GM20000 (cell line): ENCODE measurements at regions not wholly inside any gene's neighbourhood (a gene's known extent, or its start where the extent isn't known, plus 50 kb on each side); places are given as distances from the start of the nearest gene placed in this dataset.
A peak's percentile ranks its signal among the peaks of the same experiment; 100 is the strongest.

ENCODE experiments used
- DNase-seq: peaks from one replicate; pipeline ENCODE4 v3.0.0; 2012; ENCODE audit warnings: low spot score
- TF ChIP-seq, protein P1 (sequence below): IDR thresholded peaks from 2 replicates; pipeline ENCODE4 v1.5.1; 2012; ENCODE audit warnings: mild to moderate bottlenecking, control low read depth; ENCODE audit errors: extremely low read depth, missing control alignments

- TF ChIP-seq, protein P1, sequence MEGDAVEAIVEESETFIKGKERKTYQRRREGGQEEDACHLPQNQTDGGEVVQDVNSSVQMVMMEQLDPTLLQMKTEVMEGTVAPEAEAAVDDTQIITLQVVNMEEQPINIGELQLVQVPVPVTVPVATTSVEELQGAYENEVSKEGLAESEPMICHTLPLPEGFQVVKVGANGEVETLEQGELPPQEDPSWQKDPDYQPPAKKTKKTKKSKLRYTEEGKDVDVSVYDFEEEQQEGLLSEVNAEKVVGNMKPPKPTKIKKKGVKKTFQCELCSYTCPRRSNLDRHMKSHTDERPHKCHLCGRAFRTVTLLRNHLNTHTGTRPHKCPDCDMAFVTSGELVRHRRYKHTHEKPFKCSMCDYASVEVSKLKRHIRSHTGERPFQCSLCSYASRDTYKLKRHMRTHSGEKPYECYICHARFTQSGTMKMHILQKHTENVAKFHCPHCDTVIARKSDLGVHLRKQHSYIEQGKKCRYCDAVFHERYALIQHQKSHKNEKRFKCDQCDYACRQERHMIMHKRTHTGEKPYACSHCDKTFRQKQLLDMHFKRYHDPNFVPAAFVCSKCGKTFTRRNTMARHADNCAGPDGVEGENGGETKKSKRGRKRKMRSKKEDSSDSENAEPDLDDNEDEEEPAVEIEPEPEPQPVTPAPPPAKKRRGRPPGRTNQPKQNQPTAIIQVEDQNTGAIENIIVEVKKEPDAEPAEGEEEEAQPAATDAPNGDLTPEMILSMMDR, result no peak
- DNase-seq, result no peak
These were observed 123.4 kb downstream of the TLE3 start for GRCh38 chr15:69974321-69974720.

DNA sequence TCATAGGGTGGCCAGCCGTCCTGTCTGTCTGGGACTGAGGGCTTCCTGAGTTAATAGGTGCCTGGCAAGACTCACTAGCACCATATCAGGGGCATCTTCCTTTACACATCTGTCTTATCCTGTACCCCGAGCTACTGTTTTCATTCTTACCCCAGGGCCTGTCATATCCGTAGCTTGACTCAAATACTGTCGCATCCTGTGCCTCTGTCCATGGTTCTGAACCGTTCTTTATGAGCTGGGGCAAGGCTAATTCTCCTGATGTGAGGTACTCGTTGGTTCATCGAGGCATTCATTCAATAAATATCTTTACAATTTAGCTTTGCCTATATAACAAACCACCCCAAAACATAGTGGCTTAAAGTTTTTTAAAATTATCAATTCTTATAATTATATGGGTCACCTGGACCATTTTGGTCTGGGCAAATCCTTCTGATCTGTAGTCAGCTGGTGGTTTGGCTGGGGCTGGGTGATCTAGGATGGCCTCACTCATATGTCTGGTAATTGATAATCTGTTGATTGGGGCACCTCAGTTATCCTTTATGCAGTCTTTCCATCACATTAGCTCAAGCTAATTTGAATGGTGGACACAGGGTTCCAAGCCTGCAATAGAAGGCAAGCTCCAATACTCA is 121.2 kb downstream of the TLE3 start:
- peak; percentile 56 for DNase-seq
- TF ChIP-seq, protein P1, result no peak

- TF ChIP-seq, protein P1, result no peak
- no peak for DNase-seq
These were observed 119.1 kb downstream of the TLE3 start for GRCh38 chr15:69978603-69979002.

- TF ChIP-seq, protein P1, result peak; percentile 76
- peak; percentile 78 for DNase-seq
These were observed 118.5 kb downstream of the TLE3 start for GRCh38 chr15:69979262-69979661.

GRCh38 chr15:69979783-69980182 is 117.9 kb downstream of the TLE3 start:
- DNase-seq, result peak; percentile 74

DNA sequence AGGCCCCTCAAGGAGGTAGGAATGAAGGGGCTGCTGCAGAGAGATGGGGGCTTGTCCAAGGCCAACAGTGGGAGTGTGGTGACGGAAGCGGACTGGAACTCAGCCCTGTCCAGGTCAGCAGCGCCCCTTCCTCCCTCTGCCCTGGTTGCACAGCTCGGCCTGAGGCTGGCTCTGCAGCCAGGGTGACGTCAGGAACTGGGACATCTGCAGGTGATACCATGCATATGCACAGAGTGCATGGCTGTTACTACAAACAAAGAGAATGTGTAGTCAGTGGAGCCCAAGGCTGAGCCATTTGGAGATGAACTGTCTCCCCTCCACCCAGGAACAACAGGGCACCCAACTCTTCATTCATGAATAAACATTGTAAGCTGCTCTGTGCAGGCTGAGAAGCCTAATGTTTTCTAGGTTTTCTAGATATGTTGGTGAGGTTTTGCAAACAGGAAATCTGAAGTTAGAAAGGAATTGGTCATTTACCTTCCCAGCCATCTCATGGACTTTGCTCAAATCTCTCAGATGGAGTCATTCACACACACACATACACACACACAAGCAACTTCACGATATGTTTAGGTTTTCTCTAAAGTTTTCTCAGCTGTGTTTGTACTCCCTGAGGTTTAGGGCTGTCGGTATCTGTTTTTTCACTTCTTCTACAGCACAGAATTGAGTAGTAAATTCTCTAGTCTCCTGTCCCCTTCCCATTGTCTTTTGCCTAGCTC is 117.2 kb downstream of the TLE3 start:
- TF ChIP-seq, protein P1, result no peak
- DNase-seq, result no peak

More at GRCh38 chr15:69979783-69980182, 117.9 kb downstream of the TLE3 start:
- TF ChIP-seq, protein P1, result no peak

- DNase-seq, result no peak
- TF ChIP-seq, protein P1, result no peak
These were observed 115.7 kb downstream of the TLE3 start for GRCh38 chr15:69982037-69982436.
